Spleen (tissue), 7 donors: ENCODE measurements at regions not wholly inside any gene's neighbourhood (a gene's known extent, or its start where the extent isn't known, plus 50 kb on each side); places are given as distances from the start of the nearest gene placed in this dataset.

Source experiments
- CTCF ChIP-seq, 11 experiments: fragments of 200-600 bp in 7 of 11; fragments of 450-650 bp in 4 of 11; sonication (generic) in 4 of 11; IDR thresholded peaks in 8 of 11; conservative IDR thresholded peaks in 3 of 11; 1 replicate in 7 of 11; 2 replicates in 4 of 11; pipeline versions ENCODE4 v1.4.0 to v1.8.0; 2016 to 2021; ENCODE audit warnings: antibody characterized with exemption in 11 of 11, inconsistent platforms in 4 of 11, mild to moderate bottlenecking in 1 of 11
- POLR2AphosphoS5 ChIP-seq, 3 donors: sonication (generic); formaldehyde crosslinking; IDR thresholded peaks; one replicate each; pipeline ENCODE4 v1.5.1; 2017; ENCODE audit warnings: antibody characterized with exemption in 3 of 3
- donor health status: DM: no; HTN: no; CAD: no; lungs with moderate emphysema.
- donor health status: DM: no; HTN: no; CAD: no.
- donor health status: DM: no; HTN: no; CAD: no.

- TF ChIP-seq POLR2AphosphoS5 (IDR thresholded peaks at IDR 0.05) (no peak), CTCF (IDR thresholded peaks at IDR 0.05 in 8 of 11, conservative IDR thresholded peaks at IDR 0.05 in 3 of 11) (no peak)
These were observed 1117.5 kb downstream of the TBL1XR1 start for GRCh38 chr3:176079785-176080184.
